ENCODE measurements at regions not wholly inside any gene's neighbourhood (a gene's known extent, or its start where the extent isn't known, plus 50 kb on each side); places are given as distances from the start of the nearest gene placed in this dataset.

GRCh38 chr12:75581515-75581914, 70.1 kb upstream of the KRR1 start:
- TF ChIP-seq CTCF (IDR thresholded peaks at IDR 0.05; ENCODE audit: insufficient read depth, low read length), result no peak
- no peak for TF ChIP-seq REST (IDR thresholded peaks at IDR 0.05; ENCODE audit: insufficient replicate concordance, low read depth)
- no peak for TF ChIP-seq POLR2AphosphoS5 (IDR thresholded peaks at IDR 0.05; ENCODE audit: low read depth)
- no peak for TF ChIP-seq SPI1 (IDR thresholded peaks at IDR 0.05; ENCODE audit: borderline replicate concordance, low read depth)
- no peak for TF ChIP-seq GABPA (IDR thresholded peaks at IDR 0.05; ENCODE audit: low read depth)
